Anterior cingulate cortex (tissue), 58 donors: ENCODE measurements at regions not wholly inside any gene's neighbourhood (a gene's known extent, or its start where the extent isn't known, plus 50 kb on each side); places are given as distances from the start of the nearest gene placed in this dataset.

Source experiments
- DNase-seq, 58 donors: peaks; one replicate each; lab custom pipeline; 2025; lab: John Stamatoyannopoulos, UW

- DNase-seq = no peak
Observed at GRCh38 chr3:44070841-44071546, 170.7 kb upstream of the TOPAZ1 start.

GRCh38 chr3:44072601-44073540 is 168.8 kb upstream of the TOPAZ1 start:
- no peak for DNase-seq

GRCh38 chr3:44074181-44074580 is 167.5 kb upstream of the TOPAZ1 start:
- no peak for DNase-seq

- DNase-seq = no peak
Observed at GRCh38 chr3:44076221-44076829, 165.4 kb upstream of the TOPAZ1 start.

GRCh38 chr3:44077267-44077666 is 164.4 kb upstream of the TOPAZ1 start:
- DNase-seq = no peak

- no peak for DNase-seq
Observed at GRCh38 chr3:44078863-44079262, 162.8 kb upstream of the TOPAZ1 start.

GRCh38 chr3:44079916-44080315 is 161.8 kb upstream of the TOPAZ1 start:
- no peak for DNase-seq

- DNase-seq = peak in 1 of 58 donors; percentile 23
Observed at GRCh38 chr3:44080474-44081072, 161.1 kb upstream of the TOPAZ1 start.

GRCh38 chr3:44090036-44090435 is 151.7 kb upstream of the TOPAZ1 start:
- no peak for DNase-seq

GRCh38 chr3:44092497-44092896 is 149.2 kb upstream of the TOPAZ1 start:
- DNase-seq = no peak

- DNase-seq = no peak
Observed at GRCh38 chr3:44093531-44093930, 148.2 kb upstream of the TOPAZ1 start.

- DNase-seq = peak in 1 of 58 donors; percentile 16
Observed at GRCh38 chr3:44098656-44099415, 142.8 kb upstream of the TOPAZ1 start.

- DNase-seq = peak in 1 of 58 donors; percentile 15
Observed at GRCh38 chr3:44099566-44100297, 142.0 kb upstream of the TOPAZ1 start.

GRCh38 chr3:44100298-44100695 is 141.4 kb upstream of the TOPAZ1 start:
- DNase-seq = no peak

GRCh38 chr3:44104043-44104442 is 137.6 kb upstream of the TOPAZ1 start:
- DNase-seq = no peak

GRCh38 chr3:44104668-44105321 is 136.9 kb upstream of the TOPAZ1 start:
- no peak for DNase-seq

- no peak for DNase-seq
Observed at GRCh38 chr3:44105571-44105970, 136.1 kb upstream of the TOPAZ1 start.

GRCh38 chr3:44106756-44107155 is 134.9 kb upstream of the TOPAZ1 start:
- DNase-seq = peak in 32 of 58 donors; percentile 15 to 81 (median 38)

GRCh38 chr3:44108481-44108880 is 133.2 kb upstream of the TOPAZ1 start:
- DNase-seq = peak in 10 of 58 donors; percentile 10 to 42 (median 19)
